Body of pancreas (tissue), 4 donors: ENCODE measurements at regions not wholly inside any gene's neighbourhood (a gene's known extent, or its start where the extent isn't known, plus 50 kb on each side); places are given as distances from the start of the nearest gene placed in this dataset.

Source experiments
- POLR2A ChIP-seq, 3 donors: fragments of 450-650 bp; IDR thresholded peaks; one replicate each; pipeline ENCODE4 v1.6.1; 2016; ENCODE audit warnings: antibody characterized with exemption in 3 of 3, mild to moderate bottlenecking in 2 of 3
- TF ChIP-seq, protein P1 (sequence below), 7 experiments: fragments of 450-650 bp in 4 of 7; fragments of 200-600 bp in 3 of 7; sonication (generic) in 3 of 7; IDR thresholded peaks; one replicate each; pipeline ENCODE4 v1.5.1; 2016 to 2019; ENCODE audit warnings: antibody characterized with exemption in 7 of 7

DNA sequence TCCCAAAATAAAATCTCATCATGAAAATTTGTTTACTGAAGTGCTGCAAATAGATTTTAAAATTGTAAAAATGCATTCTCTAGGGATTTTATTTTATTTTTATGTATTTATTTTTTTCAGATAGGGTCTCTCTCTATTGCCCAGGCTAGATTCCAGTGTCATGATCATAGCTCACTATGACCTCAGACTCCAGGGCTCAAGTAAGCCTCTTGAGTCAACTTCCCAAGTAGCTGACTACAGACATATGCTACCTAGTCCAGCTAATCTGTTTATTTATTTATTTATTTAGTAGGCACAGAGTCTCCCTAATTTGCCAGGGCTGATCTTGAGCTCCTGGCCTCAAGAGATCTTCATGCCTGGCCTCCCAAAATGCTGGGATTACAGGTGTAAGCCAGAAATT, 317.7 kb upstream of the ANXA10 start:
- TF ChIP-seq, protein P1, sequence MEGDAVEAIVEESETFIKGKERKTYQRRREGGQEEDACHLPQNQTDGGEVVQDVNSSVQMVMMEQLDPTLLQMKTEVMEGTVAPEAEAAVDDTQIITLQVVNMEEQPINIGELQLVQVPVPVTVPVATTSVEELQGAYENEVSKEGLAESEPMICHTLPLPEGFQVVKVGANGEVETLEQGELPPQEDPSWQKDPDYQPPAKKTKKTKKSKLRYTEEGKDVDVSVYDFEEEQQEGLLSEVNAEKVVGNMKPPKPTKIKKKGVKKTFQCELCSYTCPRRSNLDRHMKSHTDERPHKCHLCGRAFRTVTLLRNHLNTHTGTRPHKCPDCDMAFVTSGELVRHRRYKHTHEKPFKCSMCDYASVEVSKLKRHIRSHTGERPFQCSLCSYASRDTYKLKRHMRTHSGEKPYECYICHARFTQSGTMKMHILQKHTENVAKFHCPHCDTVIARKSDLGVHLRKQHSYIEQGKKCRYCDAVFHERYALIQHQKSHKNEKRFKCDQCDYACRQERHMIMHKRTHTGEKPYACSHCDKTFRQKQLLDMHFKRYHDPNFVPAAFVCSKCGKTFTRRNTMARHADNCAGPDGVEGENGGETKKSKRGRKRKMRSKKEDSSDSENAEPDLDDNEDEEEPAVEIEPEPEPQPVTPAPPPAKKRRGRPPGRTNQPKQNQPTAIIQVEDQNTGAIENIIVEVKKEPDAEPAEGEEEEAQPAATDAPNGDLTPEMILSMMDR (IDR thresholded peaks at IDR 0.05), result no peak
- TF ChIP-seq POLR2A (IDR thresholded peaks at IDR 0.05), result no peak
